HG03280 (cell line): ENCODE measurements at regions not wholly inside any gene's neighbourhood (a gene's known extent, or its start where the extent isn't known, plus 50 kb on each side); places are given as distances from the start of the nearest gene placed in this dataset.

ENCODE experiments used
- ATAC-seq: cut with Tn5 transposase; IDR thresholded peaks from one replicate; pipeline ENCODE4 v1.9.1; 2021; ENCODE audit warnings: mild to moderate bottlenecking, moderate library complexity; ENCODE audit not compliant: unreplicated experiment

- no peak for ATAC-seq
Measured at GRCh38 chrX:22325096-22325495, 52.4 kb downstream of the CBLL2 start.

DNA sequence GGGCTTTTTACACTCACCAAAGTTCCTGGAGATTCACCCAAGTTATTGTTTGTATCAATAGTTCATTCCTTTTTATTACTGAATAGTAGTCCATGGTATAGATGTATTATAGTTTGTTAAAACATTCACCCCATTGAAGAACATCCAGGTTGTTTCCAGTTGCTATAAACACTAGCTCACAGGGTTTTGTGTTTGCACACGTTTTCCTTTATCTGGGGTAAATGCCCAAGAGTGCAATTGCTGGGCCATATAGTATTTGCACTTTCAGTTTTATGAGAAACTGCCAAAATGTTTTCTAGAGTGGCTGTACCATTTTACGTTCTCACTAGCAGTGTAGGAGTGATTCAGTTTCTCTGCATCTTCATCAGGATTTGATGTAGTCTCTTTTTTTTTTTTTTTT lies 57.1 kb downstream of the CBLL2 start:
- no peak for ATAC-seq

- no peak for ATAC-seq
Measured at GRCh38 chrX:22338740-22339139, 66.0 kb downstream of the CBLL2 start.

DNA sequence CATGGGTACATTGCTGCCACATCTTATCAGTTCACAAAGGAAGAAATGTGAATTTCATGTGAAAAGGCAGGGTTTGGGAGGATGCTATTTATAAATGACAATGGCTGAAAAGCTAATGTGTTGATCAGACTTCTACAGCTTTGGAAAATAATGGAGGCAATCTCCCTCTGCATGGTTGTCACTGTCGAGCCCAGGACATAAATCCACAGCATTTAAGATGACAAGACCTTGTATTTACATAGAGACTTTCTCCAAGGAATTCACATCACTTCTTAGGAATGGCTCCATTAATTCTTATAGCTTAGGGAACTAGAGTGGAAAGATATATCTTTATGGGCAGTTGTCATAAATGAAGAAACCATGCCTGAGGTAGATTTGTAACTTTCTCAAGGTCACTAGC lies 66.7 kb downstream of the CBLL2 start:
- ATAC-seq = no peak

GRCh38 chrX:22340022-22340616 lies 67.4 kb downstream of the CBLL2 start:
- no peak for ATAC-seq

DNA sequence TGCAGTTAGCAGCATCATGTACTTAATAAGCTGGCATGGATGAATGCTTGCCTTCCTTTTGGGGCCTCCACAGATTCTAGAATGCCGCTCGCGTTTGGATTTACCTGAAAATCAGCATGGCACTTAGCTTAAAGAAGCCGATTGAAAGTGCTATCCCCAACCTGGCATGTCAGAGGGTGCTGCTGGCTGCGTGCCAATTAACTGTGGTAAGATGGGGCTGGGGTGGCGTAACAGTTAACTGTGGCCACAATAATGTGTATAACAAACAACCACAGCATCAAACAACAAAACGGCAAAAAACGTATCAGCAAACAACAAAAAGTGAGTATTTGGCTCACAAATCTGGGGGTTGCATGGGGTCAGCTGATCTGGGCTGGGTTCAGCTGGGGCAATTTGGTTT lies 70.5 kb downstream of the CBLL2 start:
- ATAC-seq = no peak

DNA sequence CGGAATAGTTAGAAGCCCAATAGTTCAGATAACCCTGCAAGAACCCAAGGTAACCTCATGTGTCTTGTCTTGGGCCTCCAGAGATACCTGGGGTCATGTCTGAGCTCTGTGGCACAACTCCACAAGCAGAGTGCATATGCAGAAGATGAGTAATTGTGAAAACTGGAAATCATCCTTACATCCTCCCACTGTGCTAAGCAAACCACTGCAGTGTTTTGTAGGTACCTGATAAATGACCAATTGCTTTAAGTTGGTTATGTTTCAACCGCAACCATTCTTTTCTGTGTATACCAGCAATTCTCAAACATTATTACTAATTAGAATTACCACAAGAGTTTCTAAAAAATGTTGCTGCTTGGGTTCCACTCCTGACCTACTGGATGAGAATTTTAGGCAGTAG lies 73.2 kb downstream of the CBLL2 start:
- ATAC-seq = no peak

GRCh38 chrX:22347491-22347890 lies 74.8 kb downstream of the CBLL2 start:
- no peak for ATAC-seq

- ATAC-seq = no peak
Measured at GRCh38 chrX:22349116-22349515, 76.4 kb downstream of the CBLL2 start.

DNA sequence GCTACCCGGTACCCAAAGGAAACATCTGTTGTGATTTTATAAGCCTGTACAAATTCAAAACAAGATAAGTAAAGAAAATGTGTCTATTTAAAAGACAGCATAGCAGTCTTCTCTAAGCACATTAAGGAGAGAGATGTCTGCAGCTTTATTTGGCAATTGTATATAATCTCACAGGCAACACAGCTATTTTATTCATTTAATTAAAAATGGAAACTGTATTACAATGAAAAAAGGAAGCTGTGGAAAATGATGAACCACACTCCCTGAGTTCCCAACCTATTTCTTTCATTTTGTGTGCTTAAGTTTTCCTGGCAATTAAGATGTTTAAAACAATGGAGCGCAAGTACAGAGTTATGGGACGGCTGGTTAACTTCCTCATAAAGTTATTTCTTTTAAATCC lies 78.4 kb downstream of the CBLL2 start:
- no peak for ATAC-seq

- ATAC-seq = no peak
Measured at GRCh38 chrX:22351966-22352365, 79.3 kb downstream of the CBLL2 start.

- no peak for ATAC-seq
Measured at GRCh38 chrX:22357621-22358020, 84.9 kb downstream of the CBLL2 start.

- ATAC-seq = no peak
Measured at GRCh38 chrX:22360129-22360528, 87.4 kb downstream of the CBLL2 start.

GRCh38 chrX:22365460-22365859 lies 92.7 kb downstream of the CBLL2 start:
- no peak for ATAC-seq

GRCh38 chrX:22366166-22366702 lies 93.5 kb downstream of the CBLL2 start:
- ATAC-seq = no peak

GRCh38 chrX:22366906-22367305 lies 94.2 kb downstream of the CBLL2 start:
- ATAC-seq = no peak

GRCh38 chrX:22373094-22373493 lies 100.4 kb downstream of the CBLL2 start:
- ATAC-seq = no peak

DNA sequence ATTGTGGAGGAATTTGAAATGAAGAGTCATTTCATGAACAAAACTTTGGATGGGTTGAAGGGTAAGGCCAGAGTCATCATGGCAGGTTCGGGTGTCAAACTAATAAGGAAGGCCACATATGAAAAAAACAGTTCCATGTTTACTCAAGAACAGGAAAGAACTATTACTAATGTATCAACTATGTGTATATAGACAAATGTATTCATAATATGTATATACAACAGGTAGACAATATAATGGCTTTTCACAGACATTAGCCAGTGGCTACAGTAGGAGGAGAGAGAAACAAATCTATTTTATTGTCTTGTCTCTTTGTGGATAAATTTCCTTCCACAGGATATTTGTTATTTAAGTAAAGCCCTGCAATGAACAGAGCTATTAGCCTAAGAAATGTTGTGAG lies 101.1 kb downstream of the CBLL2 start:
- ATAC-seq = no peak

- no peak for ATAC-seq
Measured at GRCh38 chrX:22376369-22376768, 103.7 kb downstream of the CBLL2 start.

GRCh38 chrX:22378296-22378695 lies 105.6 kb downstream of the CBLL2 start:
- no peak for ATAC-seq

DNA sequence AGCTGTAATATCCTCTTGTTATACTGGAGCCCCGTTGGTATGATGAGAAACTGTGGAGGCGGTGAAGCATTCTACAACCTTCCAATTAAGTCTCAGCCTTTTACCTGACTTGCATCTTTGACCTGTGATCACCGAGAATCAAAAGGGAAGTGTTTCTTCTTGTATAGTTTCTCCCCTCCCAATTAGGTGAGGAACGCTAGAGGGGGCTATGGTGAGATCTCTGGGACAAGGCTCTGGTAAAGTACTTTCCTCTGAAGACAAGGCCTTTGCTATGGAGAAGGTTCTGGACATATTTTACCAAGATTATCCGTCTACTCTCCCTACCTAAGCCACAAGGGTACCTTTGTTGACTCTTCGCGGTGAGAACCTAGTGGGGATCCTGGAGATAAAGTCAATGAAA lies 111.3 kb downstream of the CBLL2 start:
- no peak for ATAC-seq

- no peak for ATAC-seq
Measured at GRCh38 chrX:22389556-22390179, 117.0 kb downstream of the CBLL2 start.
